DMS 273 (cell line): ENCODE measurements at regions not wholly inside any gene's neighbourhood (a gene's known extent, or its start where the extent isn't known, plus 50 kb on each side); places are given as distances from the start of the nearest gene placed in this dataset.
"Not testable (repeated sequence)": the region's sequence is repeated elsewhere in the genome, so short reads cannot be mapped to it uniquely, and the experiment has no call there.

Source experiments
- DNase-seq: peaks from one replicate; lab custom pipeline; 2025; ENCODE audit not compliant: unreplicated experiment; lab: John Stamatoyannopoulos, UW

DNA sequence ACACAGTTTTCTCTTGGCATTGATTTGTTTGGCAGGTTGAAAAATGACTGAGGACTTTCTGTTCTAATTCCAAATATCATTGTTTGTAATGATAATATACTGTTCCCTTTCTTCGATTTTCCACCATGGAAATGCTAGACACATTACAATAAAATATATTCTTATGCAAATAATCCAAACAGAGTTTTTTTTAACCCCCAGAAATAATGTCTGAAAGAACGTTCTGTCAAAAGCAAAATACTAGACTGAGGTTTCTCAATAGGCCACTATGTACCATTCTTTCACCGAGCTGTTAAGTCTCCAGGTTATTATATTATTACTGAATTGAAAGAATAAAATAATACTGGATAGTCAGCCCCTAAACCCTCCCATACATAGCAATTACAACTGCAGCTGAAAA, 312.5 kb downstream of the ZIC3 start:
- DNase-seq = no peak

DNA sequence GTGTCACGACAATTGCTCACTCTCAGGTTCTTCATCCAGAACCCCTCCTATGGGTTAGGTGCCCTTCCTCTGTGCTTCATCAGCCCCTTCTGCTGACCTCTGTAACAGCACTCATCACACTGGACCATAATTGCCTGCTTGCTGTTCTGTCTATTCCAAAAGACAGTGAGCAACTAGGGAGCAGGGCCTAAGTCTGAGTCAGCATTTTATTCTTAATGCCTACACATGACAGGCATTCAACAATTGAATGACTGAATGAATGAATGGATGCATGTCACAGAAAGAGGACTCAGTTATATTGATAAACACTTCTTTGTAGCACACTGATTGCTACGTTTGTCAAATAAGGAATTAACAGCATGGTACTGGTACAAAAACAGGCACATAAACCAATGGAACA, 317.0 kb downstream of the ZIC3 start:
- no peak for DNase-seq

DNA sequence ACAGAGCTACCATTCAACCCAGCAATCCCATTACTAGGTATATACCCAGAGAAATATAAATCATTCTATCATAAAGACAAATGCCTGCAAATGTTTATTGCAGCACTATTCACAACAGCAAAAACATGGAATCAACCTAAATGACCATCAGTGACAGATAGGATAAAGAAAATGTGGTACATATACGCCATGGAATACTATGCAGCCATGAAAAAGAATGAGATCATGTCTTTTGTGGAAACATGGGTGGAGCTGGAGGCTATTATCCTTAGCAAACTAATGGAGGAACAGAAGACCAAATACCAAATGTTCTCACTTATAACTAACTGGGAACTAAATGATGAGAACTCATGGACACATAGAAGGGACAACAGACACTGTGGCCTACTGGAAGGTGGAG, 318.9 kb downstream of the ZIC3 start:
- not testable (repeated sequence) for DNase-seq

DNA sequence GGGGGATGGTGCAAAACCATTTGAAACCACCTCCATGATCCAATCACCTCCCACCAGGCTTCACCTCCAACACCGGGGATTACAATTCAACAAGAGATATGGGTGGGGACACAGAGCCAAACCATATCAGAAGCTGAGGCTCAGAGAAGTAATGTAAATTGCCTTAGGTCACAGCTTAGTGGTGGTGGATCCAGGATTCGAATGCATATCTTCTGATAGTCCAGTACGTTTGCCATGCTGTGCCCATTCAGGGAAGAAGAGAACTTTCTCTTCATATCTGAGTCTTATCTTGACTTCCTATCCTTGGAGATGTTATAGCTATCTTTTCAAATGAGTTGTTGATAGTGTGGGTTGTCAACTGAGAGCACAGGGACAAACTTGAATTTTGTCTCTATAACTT, 325.5 kb downstream of the ZIC3 start:
- no peak for DNase-seq

DNA sequence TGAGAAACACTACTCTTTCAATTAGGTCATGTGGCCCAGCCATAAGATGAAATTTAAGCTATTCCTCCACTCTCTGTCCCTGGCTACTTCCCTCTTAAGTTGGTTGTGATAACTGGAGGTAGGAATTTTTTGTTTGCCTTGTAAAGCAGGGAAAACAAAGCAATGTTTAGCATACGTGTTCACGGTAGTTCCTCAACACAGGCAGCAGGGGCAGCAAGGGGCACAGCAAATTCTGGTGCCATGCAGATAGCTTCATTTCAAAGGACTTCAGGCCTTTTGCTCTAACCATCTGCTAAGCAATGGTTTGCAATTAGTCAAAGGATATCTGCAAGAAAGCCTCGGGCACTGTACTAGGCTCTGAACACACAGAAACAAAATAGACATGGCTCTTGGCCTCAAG, 330.2 kb downstream of the ZIC3 start:
- DNase-seq = peak; percentile 38

DNA sequence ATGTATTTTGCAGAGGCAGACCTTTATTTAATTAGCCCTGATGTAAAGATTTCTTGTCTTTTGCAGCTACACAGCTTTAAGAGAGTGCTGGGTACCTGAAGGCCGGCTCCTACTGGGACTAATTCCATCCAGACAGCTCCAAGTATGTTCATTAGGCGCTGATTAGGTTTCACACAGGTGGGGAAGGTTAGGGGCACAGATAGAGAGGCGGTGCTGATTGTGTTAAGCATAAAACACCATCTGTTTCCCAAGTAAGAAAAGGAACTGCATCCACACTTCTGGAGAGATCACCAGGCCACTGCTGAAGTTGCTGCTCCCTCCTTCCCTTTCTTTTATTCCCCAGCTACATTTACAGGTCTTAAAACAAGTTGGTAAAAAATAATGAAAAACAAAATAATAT, 349.5 kb downstream of the ZIC3 start:
- DNase-seq = peak; percentile 77

DNA sequence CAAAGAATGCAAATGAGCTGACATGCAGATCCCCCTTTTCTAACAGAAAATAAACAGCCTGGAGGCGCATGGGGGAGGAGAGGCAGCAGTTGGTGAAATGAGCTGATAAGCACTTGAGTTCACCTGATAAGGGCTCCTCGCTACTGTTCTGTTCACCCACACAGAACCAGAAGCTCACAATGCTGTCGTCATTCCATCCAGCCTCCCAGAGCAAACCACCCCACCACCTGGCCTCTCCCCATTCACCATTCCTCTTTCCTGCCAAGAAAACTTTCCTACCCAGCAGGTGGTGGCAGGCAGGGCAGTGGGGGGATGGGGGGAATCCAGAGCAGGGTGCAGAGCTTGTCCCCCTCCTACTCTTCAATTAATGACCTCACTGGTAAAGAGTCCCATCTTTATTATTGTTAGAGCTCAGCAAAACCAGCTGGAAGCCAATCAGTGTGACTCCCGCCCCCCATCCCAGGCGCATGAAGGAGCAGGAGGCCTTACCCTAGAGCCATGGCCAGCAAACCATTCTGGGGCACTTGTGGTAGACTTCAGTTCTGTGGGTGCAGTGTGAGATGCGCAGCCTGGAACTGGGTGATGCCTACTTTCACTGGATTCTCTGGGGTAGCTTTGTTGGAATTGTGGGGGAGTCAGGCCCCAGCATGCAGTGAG, 350.3 kb downstream of the ZIC3 start:
- peak; percentile 93 for DNase-seq

DNA sequence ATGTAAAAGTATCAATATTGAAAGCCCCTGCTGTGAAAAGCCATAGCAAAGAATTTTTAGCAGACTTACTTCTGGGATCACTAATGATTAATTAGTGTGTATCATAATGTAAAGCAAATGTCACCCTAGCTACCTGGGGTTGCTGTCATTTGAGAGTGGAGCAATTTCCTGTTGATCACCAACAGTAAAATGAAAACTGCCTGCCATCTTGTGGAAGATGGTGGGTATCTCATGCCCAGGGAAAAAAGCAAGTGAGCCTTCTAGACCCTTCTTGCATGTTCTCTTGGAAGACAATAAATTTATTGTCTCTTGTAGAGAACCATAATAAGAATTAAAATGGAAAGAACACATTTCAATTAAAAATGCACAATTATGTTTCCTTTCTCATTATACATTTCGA, 360.2 kb downstream of the ZIC3 start:
- peak; percentile 74 for DNase-seq

DNA sequence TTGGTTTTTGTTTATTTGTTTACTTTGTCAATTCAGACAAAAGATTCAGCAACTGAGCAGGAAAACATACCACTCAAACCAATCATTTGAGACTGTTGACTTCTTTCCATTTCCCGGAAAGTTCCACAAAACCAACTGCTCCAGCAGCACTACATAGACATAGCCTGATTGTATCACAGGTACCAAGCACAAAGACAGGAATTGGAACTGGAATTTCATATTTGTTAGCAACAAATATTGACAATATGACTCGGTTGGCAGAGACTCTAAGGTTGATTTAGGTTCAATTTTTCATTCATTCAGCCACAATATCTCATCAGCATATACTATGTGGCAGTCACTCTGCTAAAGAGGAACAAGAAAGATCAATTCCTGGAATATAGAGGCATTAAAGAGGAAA, 364.0 kb downstream of the ZIC3 start:
- no peak for DNase-seq

DNA sequence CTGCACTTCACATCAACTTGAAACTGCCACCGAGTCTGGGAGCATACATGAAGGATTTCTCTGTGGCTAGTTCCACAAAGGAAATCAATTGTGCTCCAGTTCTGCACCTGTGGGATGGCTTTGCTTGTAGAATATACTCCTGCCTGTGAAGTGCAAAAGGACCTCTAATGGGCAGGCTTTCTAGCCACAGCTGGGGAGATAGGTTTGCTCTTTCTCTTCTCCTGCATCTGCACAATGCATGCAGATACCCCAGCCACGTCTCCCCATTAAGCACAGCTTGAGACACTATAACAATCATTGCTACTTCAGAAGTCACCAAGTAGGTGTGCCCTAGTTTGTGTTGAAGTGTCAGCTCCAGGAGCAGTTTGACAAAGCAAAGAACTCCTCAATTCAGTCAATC, 364.6 kb downstream of the ZIC3 start:
- DNase-seq = no peak

DNA sequence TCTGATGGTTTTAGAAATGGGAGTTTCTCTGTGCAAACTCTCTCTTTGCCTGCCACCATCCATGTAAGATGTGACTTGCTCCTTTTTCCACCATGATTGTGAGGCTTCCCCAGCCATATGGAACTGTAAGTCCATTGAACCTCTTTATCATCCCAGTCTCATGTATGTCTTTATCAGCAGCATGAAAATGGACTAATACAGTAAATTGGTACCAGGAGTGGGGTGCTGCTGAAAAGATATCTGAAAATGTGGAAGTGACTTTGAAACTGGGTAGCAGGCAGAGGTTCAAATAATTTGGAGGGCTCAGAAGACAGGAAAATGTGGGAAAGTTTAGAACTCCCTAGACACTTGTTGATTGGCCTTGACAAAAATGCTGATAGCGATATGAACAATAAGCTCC, 368.3 kb downstream of the ZIC3 start:
- not testable (repeated sequence) for DNase-seq

DNA sequence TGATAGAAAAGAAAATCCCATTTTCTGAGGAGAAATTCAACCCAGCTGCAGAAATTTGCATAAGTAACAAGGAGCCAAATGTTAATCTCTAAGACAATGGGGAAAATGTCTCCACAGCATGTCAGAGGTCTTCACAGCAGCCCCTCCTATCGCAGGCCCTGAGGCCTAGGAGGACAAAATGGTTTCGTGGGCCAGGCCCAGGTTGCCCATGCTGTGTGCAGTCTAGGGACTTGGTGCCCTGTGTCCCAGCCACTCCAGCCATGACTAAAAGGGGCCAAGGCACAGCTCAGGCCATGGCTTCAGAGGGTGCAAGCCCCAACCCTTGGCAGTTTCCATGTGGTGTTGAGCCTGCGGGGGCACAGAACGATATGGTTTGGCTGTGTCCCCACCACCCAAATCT, 369.0 kb downstream of the ZIC3 start:
- not testable (repeated sequence) for DNase-seq

DNA sequence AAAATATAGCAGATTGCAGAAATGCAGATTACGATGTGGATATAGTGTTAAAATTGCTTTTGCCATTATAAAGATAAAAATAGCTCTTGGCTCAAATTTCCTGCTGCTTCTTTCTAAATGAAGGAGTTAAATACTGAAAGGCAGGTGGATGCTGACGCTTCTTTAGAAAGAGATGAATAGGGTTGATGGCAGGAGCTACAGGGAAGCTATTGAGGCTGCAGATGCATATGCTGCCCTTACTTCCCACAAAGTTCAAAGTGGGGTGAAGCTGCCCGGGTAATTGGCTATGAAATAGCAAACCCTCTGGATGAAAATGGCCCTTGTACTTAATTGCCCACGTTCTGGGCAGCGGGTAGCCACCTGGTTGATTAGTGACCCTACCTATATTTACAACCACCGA, 379.5 kb downstream of the ZIC3 start:
- DNase-seq = no peak

DNA sequence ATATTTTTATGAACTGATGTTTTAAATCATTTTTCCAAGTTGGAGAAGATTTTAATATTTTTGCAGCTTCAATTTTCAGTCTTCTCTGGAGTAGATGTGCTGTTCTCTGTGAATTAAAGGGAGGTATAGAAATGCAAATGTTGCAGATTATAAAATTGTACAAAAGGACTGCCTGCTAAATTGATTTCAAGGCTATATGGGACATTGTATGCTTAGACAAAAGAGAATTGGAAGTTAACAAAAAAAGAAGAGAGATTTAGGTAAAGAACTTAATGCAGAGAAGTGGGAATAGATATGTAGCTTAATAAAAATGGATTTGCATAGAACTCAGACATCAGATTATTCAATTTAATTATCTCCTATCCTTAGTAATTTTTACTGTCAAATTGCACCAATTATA, 403.3 kb downstream of the ZIC3 start:
- no peak for DNase-seq

DNA sequence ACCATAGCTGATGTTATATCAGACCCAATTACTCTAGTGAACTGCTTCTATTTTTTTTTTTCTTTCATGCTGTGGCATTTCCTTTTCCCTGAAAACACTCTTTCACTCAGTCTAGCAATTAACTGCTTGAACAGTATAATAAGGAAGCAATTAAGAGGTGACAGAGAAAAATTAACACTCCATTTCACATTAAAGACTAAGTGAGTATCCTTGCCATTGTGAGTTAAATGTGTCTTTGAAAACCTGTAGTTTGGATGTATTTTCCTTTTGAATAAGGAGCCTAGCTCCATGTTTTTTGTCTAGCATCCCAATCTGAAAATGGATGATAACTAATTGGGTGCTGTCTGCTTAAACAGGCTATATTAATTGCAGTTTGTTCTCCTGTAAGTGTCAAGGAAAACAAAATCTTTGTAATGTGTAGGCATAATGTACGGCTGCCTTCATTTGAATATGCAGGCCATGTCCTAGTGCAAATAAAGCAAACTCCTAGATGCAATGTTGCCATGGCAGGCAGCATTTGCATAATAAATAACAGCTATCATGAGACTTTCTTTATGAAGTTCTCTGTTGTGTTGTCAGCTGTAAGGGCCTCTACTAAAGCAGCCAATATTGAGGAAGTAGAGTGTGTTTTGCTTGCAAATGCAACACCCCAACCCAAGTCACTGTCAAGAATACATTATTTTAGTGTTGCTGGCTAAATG, 416.7 kb downstream of the ZIC3 start:
- no peak for DNase-seq

DNA sequence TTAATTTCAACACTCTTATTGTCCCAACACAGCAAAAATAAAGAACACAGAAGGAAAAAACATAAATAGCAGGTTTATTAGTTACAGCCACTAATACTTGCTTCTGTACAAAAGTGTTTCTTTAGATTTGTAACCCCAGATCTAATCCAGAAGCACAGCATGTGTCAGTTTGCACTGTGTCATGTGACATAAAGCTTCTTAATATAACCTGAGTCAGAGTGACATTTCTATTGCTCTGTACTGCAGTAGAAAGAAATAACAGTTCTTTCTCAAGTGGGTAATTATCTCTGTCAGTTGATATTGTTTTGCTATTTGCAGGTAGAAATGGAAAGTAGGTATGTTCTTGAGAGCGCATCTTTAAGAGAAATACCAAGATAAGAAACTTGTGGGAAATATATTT, 422.5 kb downstream of the ZIC3 start:
- DNase-seq = no peak

DNA sequence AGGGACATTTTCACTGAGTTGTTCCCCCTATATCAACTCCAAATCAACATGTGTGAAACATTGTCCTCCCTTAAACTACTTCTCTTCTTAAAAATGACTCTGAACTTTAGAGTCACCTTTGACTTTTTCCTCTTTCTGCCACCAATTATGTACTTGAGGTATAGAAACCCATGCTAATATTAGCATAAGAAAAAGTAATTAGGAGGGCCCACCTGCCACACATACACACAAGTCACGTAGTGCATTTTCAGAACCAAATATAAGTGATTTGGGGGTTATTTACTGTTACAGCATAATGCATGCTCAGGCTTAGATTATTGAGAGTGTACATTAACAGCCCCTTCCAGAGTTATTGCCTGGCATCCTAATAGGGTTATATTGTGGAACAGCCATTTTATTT, 432.7 kb downstream of the ZIC3 start:
- no peak for DNase-seq

DNA sequence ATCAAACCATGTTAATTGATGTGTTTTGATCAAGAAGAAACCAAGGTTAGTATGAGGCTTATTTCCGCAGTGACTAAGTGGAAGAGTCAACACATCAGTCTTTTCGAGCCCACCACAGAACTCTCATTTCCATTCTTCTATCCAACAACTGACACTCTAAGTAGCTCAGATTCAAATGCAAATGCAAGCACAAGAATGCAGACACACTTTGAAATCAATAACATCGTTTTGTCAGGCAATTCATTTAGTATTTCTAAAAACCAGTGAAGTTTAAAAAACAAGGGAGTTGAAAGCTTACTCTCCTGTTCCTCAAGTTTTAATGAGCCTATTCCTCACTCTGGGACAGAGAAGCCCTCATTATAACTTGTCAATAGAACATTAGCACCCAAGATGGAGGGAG, 433.1 kb downstream of the ZIC3 start:
- no peak for DNase-seq

DNA sequence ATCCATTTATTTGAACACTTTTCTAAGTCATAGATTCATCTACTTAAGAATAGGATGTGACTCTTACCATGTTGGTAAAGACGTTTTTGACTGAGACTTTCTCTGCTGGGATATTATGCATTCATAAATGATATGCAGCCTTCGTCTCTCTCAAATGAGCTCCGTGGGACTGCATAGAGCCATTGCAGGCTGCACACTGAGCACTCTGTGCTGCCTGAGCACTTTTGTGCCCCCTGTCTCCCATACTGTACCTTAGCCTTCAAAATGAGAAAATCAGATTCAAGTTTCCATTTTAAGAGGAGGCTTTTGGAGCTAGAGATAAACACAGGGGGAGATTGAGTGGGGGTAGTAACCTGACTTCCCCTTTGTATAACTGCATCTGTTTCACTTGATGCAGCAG, 433.6 kb downstream of the ZIC3 start:
- DNase-seq = no peak

DNA sequence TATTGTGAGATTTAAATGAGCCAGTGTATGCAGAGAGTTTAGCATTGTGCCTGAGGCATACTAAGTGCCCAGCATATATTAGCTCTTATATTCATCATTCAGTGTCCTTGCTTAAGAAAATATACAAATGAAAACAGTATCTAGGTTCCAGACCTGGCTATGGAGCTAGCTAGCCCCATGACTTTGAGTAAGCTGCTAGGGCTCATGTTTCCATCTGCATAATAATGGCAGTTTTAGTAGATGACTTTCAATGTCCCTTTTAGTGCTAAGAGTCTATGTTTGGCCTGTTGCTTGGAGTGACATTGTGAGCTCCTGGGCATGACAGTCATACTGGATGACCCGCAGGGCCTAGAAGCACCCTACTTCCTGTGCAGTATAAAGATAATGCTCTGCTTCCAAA, 435.3 kb downstream of the ZIC3 start:
- no peak for DNase-seq

DNA sequence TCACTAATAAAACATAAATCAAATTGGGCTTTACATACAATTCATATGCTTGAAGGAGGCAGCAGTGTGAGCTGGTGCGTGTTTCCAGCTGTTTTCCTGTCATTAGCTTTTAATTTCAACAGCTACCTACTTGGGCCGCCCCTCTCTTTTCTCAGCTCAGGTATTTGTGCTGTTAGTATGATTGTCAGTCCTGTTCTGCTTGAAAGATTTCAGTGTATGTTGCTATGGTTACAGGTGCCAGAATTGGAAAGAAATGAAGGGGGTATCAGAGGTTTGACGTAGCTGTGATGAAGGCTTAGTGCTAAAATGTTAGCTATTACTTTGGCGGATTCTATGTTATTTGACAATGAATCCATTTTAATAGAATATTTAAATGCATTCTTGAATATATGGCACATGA, 440.3 kb downstream of the ZIC3 start:
- no peak for DNase-seq

DNA sequence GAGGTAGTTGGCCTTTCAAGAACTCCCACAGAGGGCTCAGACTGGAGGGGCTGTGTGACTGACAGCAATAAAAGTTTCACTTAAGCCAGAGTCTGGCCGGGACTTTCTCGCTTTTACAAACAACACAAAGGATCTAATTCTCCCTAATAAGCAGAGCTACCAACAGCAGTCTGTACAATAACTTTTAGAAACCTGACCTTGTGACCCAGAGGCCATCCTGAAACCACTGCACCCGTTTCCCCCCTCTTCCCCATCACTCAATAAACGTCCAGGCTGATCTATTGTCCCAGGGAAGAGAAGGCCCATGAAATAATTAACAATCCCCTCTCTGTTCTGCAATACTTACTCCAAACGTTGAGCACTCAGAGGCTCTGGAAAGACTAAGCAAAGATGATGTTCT, 442.4 kb downstream of the ZIC3 start:
- DNase-seq = no peak

DNA sequence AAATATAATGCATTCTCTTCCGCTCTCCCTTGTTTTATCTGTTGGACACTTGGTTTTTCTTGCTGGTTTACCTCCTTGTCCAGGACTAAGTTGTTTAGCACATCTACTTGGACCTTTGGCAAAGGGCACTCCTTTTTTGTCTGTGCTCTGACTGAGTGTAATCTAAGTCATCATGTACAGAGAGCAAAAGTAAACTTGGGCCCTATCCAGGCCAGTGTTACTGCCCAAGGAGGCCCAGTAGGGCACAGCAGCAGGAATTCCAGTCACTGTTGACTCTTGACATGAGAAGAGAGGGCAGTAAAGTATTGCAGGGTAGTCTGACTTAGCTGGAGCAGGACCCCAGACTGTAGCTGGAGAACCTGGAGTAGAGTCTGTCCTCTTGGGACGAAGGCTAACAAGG, 445.5 kb downstream of the ZIC3 start:
- DNase-seq = no peak
